Cerebellar nuclear complex (tissue), 1 donor: ENCODE measurements at regions not wholly inside any gene's neighbourhood (a gene's known extent, or its start where the extent isn't known, plus 50 kb on each side); places are given as distances from the start of the nearest gene placed in this dataset.

Source experiments
- DNase-seq, 2 experiments: peaks; one replicate each; lab custom pipeline; 2025; lab: John Stamatoyannopoulos, UW

GRCh38 chr15:99508852-99509251 is 56.9 kb upstream of the MEF2A start:
- DNase-seq, result no peak

GRCh38 chr15:99509686-99510461 is 55.9 kb upstream of the MEF2A start:
- DNase-seq, result no peak

GRCh38 chr15:99511531-99511865 is 54.3 kb upstream of the MEF2A start:
- no peak for DNase-seq

- DNase-seq, result no peak
Observed at GRCh38 chr15:99511866-99512661, 53.7 kb upstream of the MEF2A start.

- DNase-seq, result no peak
Observed at GRCh38 chr15:99514306-99514705, 51.5 kb upstream of the MEF2A start.
